Lower leg skin (tissue), 3 donors: ENCODE measurements at regions not wholly inside any gene's neighbourhood (a gene's known extent, or its start where the extent isn't known, plus 50 kb on each side); places are given as distances from the start of the nearest gene placed in this dataset.

ENCODE experiments used
- CTCF ChIP-seq, 3 donors: fragments of 450-650 bp; IDR thresholded peaks; one replicate each; pipeline ENCODE4 v1.5.1; 2016; ENCODE audit warnings: antibody characterized with exemption in 3 of 3, mild to moderate bottlenecking in 3 of 3, moderate library complexity in 2 of 3
- POLR2A ChIP-seq, 2 donors: fragments of 450-650 bp; IDR thresholded peaks; one replicate each; pipeline ENCODE4 v1.6.1; 2016 to 2017; ENCODE audit warnings: antibody characterized with exemption in 2 of 2, mild to moderate bottlenecking in 1 of 2, moderate library complexity in 1 of 2

GRCh38 chr2:56113382-56113975, 70.3 kb upstream of the CCDC85A start:
- TF ChIP-seq CTCF (IDR thresholded peaks at IDR 0.05) (no peak), POLR2A (IDR thresholded peaks at IDR 0.05) (no peak)
